GM21737 (cell line): ENCODE measurements at regions not wholly inside any gene's neighbourhood (a gene's known extent, or its start where the extent isn't known, plus 50 kb on each side); places are given as distances from the start of the nearest gene placed in this dataset.
"Not testable (repeated sequence)": the region's sequence is repeated elsewhere in the genome, so short reads cannot be mapped to it uniquely, and the experiment has no call there.

Experiments
- ATAC-seq: cut with Tn5 transposase; IDR thresholded peaks from one replicate; pipeline ENCODE4 v1.9.1; 2021; ENCODE audit warnings: mild to moderate bottlenecking, moderate library complexity; ENCODE audit not compliant: unreplicated experiment

DNA sequence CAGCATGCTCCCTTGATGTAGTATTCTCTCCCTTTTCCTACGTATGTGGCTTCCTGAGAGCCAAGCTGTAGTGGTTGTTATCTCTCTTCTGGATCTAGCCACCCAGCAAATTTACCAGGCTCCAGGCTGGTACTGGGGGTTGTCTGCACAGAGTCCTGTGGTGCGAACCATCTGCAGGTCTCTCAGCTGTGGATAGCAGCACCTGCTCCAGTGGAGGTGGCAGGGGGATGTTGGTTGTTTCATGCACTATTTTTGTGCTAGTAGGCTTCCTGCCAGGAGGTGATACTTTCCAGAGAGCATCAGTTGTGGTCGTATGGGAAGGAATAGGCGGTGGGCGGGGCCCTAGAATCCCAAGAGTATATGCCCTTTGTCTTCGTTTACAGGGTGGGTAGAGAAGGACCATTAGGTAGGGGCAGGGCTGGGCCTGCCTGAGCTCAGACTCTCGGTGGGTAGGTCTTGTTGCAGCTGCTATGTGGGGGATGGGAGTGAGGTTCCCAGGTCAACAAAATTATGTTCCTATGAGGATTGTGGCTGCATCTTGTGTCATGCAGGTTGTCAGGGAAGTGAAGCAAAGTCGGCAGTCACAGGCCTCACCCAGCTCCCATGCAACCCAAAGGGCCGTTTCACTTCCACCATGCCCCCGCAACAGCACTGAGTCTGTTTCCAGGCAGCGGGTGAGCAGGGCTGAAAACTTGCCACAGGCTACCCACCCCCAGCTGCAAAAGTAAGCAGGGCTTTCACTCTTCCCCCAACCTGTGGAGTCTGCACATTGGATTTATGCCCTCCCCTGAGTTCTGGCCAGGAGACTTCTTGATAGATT is 1139.5 kb downstream of the BCL11A start:
- no peak for ATAC-seq

DNA sequence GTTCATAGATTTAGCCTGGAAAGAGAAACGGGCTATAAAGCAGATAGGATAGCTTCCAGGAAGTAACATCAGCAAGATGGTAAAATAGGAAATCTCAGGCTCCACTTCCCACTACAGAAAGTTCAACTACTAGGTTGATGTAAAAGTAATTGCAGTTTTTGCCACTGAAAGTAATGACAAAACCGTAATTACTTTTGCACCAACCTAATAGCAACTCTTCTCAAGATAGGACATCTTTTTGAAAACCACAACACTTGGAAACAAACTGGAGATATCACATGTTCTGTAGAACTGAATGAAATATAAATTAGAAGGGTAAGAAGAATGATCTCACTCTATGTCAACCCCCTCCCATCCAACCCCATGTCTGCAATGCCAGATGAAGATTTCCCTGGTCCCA is 1154.3 kb downstream of the BCL11A start:
- ATAC-seq: no peak

- ATAC-seq: no peak
Observed at GRCh38 chr2:59398081-59398480, 1155.4 kb downstream of the BCL11A start.

- no peak for ATAC-seq
Observed at GRCh38 chr2:59395119-59395518, 1154.0 kb upstream of the FANCL start.

DNA sequence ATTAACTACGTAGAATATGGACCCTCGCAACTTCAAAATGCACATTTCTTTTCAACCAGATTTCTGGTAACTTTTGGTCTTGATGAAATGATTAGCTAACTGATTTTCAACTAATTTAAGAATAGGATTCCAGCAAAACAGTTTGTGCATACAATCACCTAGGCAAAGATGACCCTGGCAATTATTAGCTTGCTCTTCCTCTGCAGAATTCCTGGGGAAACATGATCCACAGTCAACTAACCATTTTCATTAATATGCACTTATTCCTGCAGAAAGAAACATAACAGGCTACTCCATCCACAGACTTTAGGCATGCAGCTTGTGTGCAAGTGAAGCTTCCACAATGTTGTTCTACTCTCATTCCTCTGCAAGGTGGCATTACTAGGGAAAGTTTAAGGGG is 1150.8 kb upstream of the FANCL start:
- ATAC-seq: no peak

GRCh38 chr2:59390581-59390980 is 1149.5 kb upstream of the FANCL start:
- no peak for ATAC-seq

DNA sequence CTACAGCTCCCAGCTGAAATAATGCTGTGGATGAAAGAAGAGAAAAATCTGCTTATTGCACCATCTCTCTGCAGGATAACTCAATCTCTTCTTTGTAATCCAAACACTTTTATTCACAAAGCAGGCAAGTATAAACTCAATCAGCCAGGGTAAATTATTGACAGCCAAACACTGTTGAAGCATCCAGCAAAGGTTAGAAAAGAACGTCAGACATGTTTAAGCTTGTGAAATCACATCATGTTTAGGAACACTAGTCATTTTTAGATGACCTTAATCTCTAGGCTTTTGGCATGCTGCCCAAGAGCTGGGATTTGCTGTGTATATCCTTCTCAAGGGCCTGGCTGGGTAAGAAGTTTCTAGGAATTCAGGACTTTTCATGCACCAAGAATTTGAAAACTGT is 1148.1 kb upstream of the FANCL start:
- no peak for ATAC-seq

DNA sequence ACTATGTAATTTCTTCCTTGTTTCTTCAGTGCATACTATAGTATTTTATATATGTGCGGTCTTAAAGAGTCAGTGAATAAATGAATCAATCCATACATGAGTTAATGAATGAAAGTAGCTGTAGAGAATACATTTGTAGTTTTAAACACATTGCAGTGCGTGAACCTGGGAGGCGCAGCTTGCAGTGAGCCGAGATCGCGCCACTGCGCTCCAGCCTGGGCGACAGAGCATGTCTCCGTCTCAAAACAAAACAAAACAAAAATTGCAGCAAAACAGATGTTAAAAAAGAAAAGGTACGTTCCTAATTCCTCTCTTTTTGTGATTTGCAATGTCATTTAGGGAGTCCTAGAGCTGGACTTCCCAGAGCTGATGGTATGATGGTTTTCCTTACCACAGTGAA is 1144.8 kb upstream of the FANCL start:
- ATAC-seq: no peak

GRCh38 chr2:59383473-59383872 is 1142.3 kb upstream of the FANCL start:
- no peak for ATAC-seq

DNA sequence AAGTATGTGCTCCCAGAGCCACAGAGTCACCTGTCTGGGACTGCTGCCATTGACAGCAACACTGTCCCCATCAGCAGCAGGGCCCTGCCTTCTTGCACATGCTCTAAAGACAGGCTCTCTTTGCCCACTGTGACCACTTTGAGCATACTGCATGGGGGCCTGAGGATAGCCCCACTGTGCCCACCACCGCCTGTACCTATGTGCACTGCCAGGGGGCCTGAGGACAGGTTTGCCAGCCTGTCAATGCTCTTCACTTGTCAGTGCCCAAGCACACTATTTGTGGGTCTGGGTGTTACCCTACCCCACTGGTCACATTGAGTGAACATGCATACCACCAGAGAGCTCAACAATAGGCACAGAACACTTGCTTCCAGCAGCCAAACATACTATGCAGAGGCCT is 1137.0 kb upstream of the FANCL start:
- ATAC-seq: no peak

DNA sequence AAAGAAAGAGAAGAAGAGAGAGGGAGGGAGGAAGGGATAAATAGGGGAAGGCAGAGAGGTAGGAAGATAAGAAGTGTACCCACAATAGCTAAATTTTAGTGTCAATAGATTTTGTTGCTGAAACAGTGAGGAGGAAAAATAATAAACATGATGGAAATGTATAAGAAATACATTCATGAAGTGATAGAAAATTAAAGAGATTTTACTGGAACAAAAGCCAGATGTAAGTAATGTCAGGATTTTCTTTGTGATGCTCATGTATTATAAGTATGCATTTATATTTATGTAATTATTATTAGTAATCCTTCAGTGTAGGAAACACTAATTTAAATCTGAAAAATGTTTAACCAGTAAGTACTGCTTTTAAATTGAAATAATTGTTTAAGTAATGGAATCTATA is 1125.2 kb upstream of the FANCL start:
- no peak for ATAC-seq

DNA sequence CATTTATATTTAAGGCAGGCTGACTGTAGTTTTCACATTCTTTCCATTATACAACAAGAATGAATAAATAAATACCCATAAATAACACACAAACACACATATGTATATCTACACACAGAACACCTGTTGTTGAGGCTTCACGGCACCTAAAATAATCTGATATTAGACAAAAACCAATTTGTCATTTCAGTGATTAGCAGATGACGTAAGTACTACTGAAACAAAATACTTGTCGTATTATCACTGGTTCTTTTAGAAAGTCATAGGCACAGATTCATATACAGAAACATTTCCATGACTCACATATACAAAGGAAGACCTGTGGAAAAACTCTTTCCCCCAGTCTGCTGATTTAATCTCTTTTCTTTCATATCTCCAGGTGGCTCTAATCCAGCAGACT is 1113.4 kb upstream of the FANCL start:
- ATAC-seq: no peak

DNA sequence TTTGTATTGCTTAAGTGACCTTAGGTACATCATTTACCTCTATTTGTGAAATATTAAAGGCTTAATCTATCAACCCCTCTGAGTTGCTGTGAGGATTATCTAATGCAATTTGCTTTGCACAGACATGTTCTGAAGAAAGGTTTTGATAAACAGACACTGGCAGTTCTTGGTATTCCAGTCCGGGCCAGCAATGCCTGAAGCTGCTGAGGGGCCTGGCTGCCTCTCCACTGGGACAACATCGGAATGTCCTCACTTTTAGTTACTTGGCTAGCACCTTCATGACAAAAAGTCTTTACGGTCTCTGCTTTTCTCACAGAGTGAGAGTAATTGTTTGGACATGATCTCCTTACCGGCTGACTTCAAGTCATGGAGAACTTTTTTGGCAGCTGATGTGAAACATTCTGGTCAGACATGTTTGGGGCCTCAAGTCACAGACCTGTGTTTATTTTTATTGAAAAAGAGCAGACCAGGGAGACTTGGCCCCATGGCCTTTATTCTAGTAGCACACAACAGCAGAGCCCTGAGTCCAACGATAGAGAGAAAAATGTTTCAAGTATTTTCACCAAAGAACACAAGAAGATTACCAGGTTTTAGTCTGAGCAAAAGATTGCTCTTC is 1112.3 kb upstream of the FANCL start:
- ATAC-seq: no peak

DNA sequence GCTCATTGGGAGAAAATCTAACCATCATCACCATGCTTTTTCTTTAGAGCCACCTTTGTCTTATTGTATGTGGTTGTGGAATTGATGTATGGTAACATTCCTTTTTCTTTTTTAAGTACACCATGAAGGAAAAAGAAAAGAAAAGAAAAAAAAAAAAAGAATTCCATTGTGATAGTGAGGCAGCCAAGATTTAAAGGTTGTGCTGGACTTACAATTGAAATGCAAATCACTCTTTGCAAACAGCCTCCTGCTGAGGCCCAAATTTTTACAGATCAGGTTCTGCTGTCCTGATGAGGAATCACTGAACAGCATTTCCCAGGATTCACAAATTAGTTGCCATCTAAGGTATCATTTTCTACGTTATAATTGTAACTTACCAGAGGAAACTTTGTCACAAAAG is 1101.0 kb upstream of the FANCL start:
- ATAC-seq: no peak

- no peak for ATAC-seq
Observed at GRCh38 chr2:59339837-59340207, 1098.7 kb upstream of the FANCL start.

- no peak for ATAC-seq
Observed at GRCh38 chr2:59339121-59339836, 1098.2 kb upstream of the FANCL start.

DNA sequence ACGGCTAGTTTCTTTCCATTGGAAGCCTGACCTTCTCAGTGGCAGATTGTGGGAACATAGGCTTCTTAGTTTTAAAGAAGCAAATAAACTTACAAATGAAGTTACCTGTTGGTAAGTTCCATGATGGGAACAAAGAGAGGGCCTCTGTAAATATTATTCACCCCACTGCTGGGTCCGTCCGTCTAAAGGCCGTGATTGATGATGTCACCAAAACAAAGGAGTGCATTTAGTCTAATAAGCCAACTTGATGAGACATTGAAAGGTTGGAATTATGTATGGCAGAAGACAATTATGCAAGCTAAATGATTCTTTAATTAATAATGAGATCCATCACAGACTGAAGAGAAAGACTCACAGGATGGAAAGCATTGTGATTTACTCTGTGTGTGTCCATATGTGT is 1091.9 kb upstream of the FANCL start:
- ATAC-seq: no peak

- ATAC-seq: not testable (repeated sequence)
Observed at GRCh38 chr2:59326581-59327365, 1085.6 kb upstream of the FANCL start.

DNA sequence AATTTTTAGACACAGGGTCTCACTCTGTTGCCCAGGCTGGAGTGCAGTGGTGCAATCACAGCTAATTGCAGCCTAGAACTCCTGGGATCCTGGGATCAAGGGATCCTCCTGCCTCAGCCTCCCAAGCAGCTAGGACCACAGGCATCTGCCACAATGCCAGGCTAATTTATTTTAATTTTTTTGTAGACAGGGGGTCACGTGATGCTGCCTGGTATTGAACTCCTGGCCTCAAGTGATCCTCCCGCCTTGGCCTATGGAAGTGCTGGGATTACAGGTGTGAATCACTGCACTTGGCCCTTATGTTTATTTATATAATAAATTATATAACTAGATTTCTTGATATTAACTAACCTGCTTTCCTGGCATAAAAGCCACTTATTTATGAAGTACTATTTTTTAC is 1081.7 kb upstream of the FANCL start:
- ATAC-seq: no peak

DNA sequence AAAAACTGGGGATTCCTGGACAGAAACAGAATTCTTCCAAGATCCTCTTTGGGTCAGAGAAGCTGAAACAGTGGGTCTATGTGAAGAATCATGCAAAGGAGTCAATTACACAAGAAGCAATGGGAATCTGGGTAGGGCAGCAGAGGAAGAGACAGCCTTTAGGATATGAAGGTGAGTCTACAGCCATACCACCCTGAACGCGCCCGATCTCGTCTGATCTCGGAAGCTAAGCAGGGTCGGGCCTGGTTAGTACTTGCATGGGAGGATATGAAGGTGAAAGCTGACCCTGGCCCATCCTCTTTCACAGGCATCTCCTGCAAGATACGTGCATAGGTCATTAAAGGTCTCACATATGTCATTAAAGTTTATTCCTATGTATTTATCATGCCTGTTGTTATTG is 1080.9 kb upstream of the FANCL start:
- ATAC-seq: no peak

DNA sequence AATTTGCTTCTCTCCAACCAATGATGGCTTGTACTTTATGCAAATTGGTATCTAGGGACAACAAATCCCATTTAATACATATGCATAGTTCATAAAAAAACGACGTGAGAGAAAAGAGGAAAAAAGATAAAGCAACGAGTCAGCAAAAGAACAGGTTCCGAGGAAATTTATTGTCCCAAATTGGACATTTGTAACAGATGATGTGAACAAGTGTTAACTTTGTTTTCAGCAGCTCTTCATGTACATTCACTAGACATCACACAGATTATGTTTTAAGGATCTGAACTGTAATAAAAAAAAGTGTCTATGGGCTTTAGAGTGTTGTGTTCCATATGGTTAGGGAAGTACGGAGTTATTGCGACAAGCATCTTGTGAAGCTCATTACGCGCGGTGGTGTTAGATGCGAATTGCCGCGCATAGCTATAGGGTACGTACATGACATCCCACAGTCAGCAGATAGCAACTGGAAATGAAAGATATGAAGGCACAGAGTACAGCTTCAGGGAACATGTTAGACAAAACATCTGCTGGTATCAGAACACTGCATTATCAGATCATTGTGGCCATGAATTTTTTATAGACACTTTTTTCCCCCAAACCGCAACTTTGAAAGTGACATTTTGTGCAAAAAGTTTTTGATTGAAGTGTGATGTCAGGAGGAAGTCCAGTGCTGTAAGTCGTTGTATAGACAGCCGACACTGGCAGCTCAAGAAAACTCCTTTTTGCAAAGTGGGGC is 1073.1 kb upstream of the FANCL start:
- ATAC-seq: no peak
